ENCODE measurements at regions not wholly inside any gene's neighbourhood (a gene's known extent, or its start where the extent isn't known, plus 50 kb on each side); places are given as distances from the start of the nearest gene placed in this dataset.

DNA sequence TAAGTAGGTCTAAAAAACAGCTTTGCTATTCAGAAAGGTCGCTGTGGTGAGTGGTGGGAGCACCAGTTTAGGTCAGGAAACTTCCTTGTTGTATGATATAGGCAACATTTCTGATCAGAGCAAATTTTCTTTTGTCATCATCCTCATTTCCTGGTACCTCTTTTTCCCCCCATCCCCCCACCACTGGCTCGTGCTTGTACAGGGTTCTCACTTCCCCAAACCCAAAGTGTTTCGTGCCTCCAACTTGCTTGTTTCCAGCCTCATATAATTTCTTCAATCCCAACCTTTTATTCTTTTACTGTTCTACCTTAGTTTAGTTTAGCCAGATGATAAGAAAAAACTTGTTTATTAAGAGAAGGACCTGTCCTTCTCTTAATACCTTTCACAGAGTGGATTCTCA lies 209.4 kb upstream of the JAG1 start:
- no peak overlapping the region for H3K27ac ChIP-seq
- no TSS peak for BruUV-seq (replicated peaks)
- POLR2A ChIA-PET (ENCODE audit: unreplicated experiment) = no interaction called here
- no peaks in the 10 kb centered on the region for H3F3A ChIP-seq (ENCODE audit: insufficient read depth, low read depth)
- no peak for DNase-seq
- no peak overlapping the region for H3K4me2 ChIP-seq
- H3K4me1 ChIP-seq (replicated peaks; ENCODE audit: insufficient read depth) = no peaks in the 10 kb centered on the region
- no peaks in the 10 kb centered on the region for H4K20me1 ChIP-seq (ENCODE audit: insufficient read depth)
- no peaks in the 10 kb centered on the region for H3K27me3 ChIP-seq (ENCODE audit: insufficient read depth, low read depth)
- no peaks in the 10 kb centered on the region for H3K9me2 ChIP-seq (ENCODE audit: insufficient read depth)
- no peak overlapping the region for H2AFZ ChIP-seq
- no peaks in the 10 kb centered on the region for H3K36me3 ChIP-seq (ENCODE audit: low read depth)
- no peaks in the 10 kb centered on the region for H3K9me3 ChIP-seq (ENCODE audit: insufficient read depth, low read depth)
- H3K79me2 ChIP-seq (ENCODE audit: low read depth) = no peaks in the 10 kb centered on the region
- intact Hi-C loops (cut with micrococcal nuclease; ENCODE audit: unreplicated experiment) = no loop called here
- H3K4me3 ChIP-seq = no peak overlapping the region
- TF ChIP-seq, protein P1, sequence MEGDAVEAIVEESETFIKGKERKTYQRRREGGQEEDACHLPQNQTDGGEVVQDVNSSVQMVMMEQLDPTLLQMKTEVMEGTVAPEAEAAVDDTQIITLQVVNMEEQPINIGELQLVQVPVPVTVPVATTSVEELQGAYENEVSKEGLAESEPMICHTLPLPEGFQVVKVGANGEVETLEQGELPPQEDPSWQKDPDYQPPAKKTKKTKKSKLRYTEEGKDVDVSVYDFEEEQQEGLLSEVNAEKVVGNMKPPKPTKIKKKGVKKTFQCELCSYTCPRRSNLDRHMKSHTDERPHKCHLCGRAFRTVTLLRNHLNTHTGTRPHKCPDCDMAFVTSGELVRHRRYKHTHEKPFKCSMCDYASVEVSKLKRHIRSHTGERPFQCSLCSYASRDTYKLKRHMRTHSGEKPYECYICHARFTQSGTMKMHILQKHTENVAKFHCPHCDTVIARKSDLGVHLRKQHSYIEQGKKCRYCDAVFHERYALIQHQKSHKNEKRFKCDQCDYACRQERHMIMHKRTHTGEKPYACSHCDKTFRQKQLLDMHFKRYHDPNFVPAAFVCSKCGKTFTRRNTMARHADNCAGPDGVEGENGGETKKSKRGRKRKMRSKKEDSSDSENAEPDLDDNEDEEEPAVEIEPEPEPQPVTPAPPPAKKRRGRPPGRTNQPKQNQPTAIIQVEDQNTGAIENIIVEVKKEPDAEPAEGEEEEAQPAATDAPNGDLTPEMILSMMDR (conservative IDR thresholded peaks at IDR 0.05) = no peak
- CTCF ChIA-PET = no interaction called here

DNA sequence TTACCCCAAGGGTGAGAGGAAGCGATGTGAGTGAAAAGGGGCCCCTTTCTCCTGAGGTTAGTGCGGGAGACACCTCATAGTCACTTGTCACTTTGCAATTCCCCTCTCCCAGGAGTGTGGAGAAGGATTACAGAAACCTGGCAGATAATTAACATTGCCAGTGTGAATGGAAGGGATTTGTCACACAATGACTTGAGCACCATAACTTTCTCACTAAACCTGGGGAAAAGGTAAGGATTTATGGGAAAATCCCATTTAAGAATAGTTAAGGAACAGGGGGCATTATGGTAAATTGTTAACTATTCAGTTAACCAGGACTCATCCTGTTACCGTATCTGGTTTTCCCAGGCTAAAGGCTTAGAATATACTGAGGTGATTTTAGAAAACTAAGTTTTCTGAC lies 219.5 kb upstream of the JAG1 start:
- ChIA-PET POLR2A (ENCODE audit: unreplicated experiment) (no interaction called here), CTCF (no interaction called here)
- no TSS peak for BruUV-seq (replicated peaks)
- intact Hi-C loops (cut with micrococcal nuclease; ENCODE audit: unreplicated experiment) = no loop called here
- H3K27ac ChIP-seq = no peak overlapping the region
- H3K79me2 ChIP-seq (ENCODE audit: low read depth) = no peaks in the 10 kb centered on the region
- no peak overlapping the region for H3K4me2 ChIP-seq
- H3K4me3 ChIP-seq = no peak overlapping the region
- no peaks in the 10 kb centered on the region for H3F3A ChIP-seq (ENCODE audit: insufficient read depth, low read depth)
- H3K4me1 ChIP-seq (replicated peaks; ENCODE audit: insufficient read depth) = no peaks in the 10 kb centered on the region
- DNase-seq = no peak
- no peaks in the 10 kb centered on the region for H3K27me3 ChIP-seq (ENCODE audit: insufficient read depth, low read depth)
- no peak for TF ChIP-seq EZH2 (IDR thresholded peaks at IDR 0.05; ENCODE audit: low read depth)
- TF ChIP-seq, protein P1 (conservative IDR thresholded peaks at IDR 0.05) = no peak
- H4K20me1 ChIP-seq (ENCODE audit: insufficient read depth) = no peaks in the 10 kb centered on the region
- H3K9me3 ChIP-seq (ENCODE audit: insufficient read depth, low read depth) = no peaks in the 10 kb centered on the region
- H2AFZ ChIP-seq = no peak overlapping the region
- no peaks in the 10 kb centered on the region for H3K36me3 ChIP-seq (ENCODE audit: low read depth)
- no peaks in the 10 kb centered on the region for H3K9me2 ChIP-seq (ENCODE audit: insufficient read depth)

DNA sequence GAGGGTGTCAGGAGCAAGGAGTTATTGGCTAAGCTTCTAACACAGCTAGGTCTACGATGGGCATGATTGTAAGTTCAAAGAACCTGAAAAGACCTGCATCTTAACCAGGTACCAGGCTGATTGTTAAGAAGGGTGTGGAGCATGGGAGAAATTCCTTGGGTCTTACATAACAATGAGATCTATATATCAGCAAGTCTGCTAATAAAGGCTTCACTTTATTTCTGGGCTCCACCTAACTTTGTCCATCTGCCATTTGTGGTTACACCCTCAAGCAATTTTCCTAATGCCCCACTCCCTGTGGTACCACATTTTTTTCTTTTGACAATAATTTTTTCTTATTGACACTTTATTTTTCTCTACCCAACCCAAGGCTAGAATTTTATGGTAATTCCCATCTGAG lies 223.5 kb upstream of the JAG1 start:
- TF ChIP-seq, protein P1 (conservative IDR thresholded peaks at IDR 0.05) = no peak
- TF ChIP-seq EZH2 (IDR thresholded peaks at IDR 0.05; ENCODE audit: low read depth) = no peak
- POLR2A ChIA-PET (ENCODE audit: unreplicated experiment) = no interaction called here

More for the DNA sequence above, 223.5 kb upstream of the JAG1 start:
- intact Hi-C loops (cut with micrococcal nuclease; ENCODE audit: unreplicated experiment) = no loop called here
- H3K4me2 ChIP-seq = no peak overlapping the region
- H3F3A ChIP-seq (ENCODE audit: insufficient read depth, low read depth) = no peaks in the 10 kb centered on the region
- BruUV-seq (replicated peaks) = no TSS peak
- H3K9me2 ChIP-seq (ENCODE audit: insufficient read depth) = no peaks in the 10 kb centered on the region
- no peaks in the 10 kb centered on the region for H3K27me3 ChIP-seq (ENCODE audit: insufficient read depth, low read depth)
- CTCF ChIA-PET = no interaction called here
- H4K20me1 ChIP-seq (ENCODE audit: insufficient read depth) = no peaks in the 10 kb centered on the region
- H3K4me1 ChIP-seq (replicated peaks; ENCODE audit: insufficient read depth) = no peaks in the 10 kb centered on the region
- H3K36me3 ChIP-seq (ENCODE audit: low read depth) = no peaks in the 10 kb centered on the region
- H3K9me3 ChIP-seq (ENCODE audit: insufficient read depth, low read depth) = no peaks in the 10 kb centered on the region
- DNase-seq = no peak
- no peak overlapping the region for H3K4me3 ChIP-seq
- H3K79me2 ChIP-seq (ENCODE audit: low read depth) = no peaks in the 10 kb centered on the region
- H3K27ac ChIP-seq = no peak overlapping the region
- no peak overlapping the region for H2AFZ ChIP-seq
